AG09309 (cell line): ENCODE measurements at regions not wholly inside any gene's neighbourhood (a gene's known extent, or its start where the extent isn't known, plus 50 kb on each side); places are given as distances from the start of the nearest gene placed in this dataset.

Experiments
- DNase-seq: peaks from one replicate; pipeline ENCODE4 v3.0.0-alpha.2; 2010; ENCODE audit warnings: low read depth
- H3K4me3 ChIP-seq: 2 replicates; pipeline ENCODE4 v1.5.1; 2011; ENCODE audit warnings: mild to moderate bottlenecking, low read depth, low read length, moderate library complexity; ENCODE audit not compliant: control insufficient read depth
- TF ChIP-seq, protein P1 (sequence below): IDR thresholded peaks from 2 replicates; pipeline ENCODE4 v1.5.1; 2011; ENCODE audit warnings: mild to moderate bottlenecking, low read depth, low read length, inconsistent platforms; ENCODE audit not compliant: insufficient read depth, control insufficient read depth; ENCODE audit errors: missing control alignments

DNA sequence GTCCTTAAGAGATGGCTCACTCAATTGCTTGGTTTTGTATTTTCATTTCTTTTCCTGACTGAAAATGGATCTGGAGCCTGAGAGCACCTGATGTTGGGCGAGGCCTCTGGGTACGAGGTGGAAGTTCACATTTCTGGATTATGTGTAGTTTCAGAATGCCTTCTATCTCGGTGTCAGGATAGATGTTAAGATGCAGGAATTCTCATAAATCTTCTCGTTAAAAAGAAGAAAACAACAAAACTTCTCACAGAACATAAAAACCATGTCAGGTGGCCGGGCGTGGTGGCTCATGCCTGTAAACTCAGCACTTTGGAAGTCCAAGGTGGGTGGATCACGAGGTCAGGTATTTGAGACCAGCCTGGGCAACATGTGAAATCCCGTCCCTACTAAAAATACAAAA, 101.8 kb downstream of the RHOU start:
- TF ChIP-seq, protein P1, sequence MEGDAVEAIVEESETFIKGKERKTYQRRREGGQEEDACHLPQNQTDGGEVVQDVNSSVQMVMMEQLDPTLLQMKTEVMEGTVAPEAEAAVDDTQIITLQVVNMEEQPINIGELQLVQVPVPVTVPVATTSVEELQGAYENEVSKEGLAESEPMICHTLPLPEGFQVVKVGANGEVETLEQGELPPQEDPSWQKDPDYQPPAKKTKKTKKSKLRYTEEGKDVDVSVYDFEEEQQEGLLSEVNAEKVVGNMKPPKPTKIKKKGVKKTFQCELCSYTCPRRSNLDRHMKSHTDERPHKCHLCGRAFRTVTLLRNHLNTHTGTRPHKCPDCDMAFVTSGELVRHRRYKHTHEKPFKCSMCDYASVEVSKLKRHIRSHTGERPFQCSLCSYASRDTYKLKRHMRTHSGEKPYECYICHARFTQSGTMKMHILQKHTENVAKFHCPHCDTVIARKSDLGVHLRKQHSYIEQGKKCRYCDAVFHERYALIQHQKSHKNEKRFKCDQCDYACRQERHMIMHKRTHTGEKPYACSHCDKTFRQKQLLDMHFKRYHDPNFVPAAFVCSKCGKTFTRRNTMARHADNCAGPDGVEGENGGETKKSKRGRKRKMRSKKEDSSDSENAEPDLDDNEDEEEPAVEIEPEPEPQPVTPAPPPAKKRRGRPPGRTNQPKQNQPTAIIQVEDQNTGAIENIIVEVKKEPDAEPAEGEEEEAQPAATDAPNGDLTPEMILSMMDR: no peak
- H3K4me3 ChIP-seq: no peak overlapping the region
- DNase-seq: no peak

DNA sequence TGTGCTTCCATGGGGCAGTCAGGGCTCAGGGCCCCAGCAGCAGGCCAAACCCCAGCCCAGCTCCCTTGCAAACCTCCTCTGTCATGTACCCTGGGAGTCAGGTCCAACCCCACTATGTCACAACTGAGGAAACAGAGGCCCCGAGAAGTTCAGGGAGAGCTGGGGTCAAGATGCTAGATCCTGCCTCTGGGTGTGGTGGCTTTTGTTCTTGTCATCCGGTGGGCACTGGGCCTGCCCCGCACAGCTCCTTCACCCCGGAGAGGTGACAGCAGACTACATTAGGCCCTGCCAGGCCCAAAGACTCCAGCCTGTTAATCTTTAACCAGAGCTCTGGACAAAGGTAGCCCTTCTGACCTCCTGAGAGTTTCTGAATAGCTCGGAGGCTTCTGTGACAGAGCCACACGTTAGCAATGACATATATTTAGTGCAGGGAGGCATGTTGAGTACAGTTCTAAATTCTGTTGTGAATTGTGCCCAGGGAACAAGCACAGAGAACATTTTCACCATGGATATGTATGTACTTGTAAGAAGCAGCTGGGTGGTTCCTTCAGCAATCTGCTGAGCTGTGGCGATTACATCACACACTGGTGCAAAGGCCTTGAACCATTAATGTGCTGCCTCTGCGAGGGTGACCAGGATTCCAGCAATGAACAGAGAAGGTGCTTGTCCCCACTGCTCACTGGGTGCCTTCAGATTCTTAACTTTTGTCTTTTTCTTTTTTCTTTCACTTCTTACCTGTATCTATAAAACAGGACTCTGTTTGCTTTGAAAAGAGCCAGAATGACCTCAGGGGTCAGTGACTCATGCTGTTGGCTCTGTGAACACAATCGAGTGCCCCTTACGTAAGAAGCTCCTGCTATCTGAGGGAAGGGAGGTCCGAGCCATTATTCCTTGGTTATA, 102.8 kb downstream of the RHOU start:
- TF ChIP-seq, protein P1: no peak
- DNase-seq: peak; percentile 24
- no peak overlapping the region for H3K4me3 ChIP-seq

DNA sequence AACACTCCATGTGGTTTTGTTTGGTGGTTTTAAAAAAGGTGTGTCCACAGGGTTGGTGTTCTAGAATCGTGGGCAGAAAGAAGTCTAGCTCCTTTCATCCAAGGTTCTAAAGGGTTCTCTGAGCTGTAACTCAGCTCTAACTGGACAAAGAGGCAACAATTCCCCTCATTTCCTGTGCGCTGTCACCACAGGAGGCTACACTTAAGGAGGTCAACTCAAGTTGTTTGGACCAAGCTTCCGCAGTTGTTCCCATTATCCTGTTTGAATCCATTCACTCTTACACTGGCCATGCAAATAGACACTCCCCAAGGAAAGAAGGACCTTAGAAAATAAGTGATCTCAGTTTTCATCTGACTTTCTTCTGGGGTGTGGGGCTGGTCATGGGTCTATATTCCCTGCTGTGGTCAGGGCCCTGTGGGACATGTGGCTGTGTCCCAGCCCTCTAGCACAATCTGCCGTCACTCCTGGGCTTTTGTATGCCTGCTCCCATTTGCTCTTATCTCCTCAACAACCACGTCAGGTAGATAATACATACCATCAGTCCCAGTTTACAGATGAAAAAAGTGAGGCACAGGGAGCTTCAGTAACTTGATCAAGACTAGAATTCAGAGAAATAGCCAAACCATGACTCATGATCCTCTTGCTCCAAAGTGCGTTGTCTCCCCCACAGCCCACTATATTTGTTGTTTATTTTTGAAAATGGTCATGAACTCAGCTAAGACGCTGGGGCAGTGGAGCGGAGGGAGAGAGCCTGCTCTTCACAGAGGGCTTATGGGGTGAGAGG, 103.6 kb downstream of the RHOU start:
- H3K4me3 ChIP-seq: no peak overlapping the region
- TF ChIP-seq, protein P1: no peak
- DNase-seq: no peak

DNA sequence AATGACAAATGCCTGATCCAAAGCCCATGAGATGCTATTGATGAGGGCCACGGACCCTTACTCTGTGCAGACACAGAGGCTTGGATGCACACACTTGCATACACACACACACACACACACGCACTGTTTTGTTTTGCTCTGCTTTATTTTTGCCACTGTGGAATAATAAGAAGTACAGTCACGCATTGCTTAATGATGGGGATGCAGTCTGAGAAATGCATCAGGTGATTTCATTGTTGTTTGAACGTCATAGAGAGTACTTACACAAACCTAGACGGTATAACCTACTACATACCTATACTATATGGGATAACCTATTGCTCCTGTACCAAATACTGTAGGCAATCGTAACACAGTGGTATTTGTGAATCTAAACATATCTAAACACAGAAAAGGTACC, 104.4 kb downstream of the RHOU start:
- no peak for DNase-seq
- no peak overlapping the region for H3K4me3 ChIP-seq
- TF ChIP-seq, protein P1: no peak

DNA sequence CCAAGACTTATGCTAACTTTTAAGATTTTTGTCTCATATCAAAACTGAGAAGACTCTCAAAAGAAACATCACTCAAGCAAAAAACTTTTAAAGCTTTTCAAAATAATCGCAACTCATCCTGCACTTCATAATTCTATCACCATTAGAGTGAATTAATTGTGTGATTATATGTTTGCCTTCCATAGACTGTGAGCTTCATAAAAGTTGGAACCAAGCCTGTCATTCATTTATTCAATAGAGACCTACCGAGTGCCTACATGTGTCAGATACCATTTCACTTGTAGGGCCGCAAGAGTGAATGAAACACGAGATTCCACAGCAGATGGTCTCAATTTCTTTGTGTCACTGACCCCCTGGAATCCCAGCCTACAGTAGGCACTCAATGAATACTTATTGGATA, 106.4 kb downstream of the RHOU start:
- TF ChIP-seq, protein P1: no peak
- DNase-seq: no peak
- no peak overlapping the region for H3K4me3 ChIP-seq

DNA sequence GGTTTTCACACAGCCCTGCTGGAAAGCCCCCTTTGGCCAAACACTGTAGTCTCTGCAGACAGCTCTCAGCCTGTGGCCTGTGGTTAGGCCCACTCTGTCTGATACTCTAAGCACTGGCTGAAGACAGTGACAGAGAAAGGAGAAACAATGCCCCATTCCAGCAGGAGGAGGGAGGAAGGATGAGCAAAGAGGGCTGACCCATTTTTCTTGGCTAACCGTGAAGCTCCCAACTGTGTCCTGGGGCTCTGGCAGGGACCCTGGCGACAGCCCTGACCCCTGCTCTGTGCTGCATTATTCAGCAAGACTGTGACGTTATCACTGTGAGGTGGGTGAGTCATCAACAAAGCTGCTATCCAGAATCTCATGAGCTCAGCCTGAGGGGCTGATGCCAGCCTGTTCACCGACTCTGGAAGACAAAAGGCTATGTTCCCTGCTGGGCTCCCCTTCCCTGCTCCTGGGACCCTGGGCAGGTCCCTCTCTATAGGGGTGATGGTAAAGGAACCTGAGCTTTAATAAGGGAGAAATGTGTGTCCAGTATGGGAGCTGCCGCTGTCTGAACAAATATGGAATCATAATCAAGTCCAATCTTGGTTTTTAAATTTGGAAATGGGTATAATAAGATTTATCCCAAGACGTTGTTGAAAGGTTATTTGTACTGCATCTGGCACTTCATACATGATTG, 107.0 kb downstream of the RHOU start:
- DNase-seq: no peak
- H3K4me3 ChIP-seq: no peak overlapping the region
- TF ChIP-seq, protein P1: no peak
